ENCODE measurements at regions not wholly inside any gene's neighbourhood (a gene's known extent, or its start where the extent isn't known, plus 50 kb on each side); places are given as distances from the start of the nearest gene placed in this dataset.
"Not testable (repeated sequence)": the region's sequence is repeated elsewhere in the genome, so short reads cannot be mapped to it uniquely, and the experiment has no call there.

GRCh38 chr5:99404764-99405302, 476.0 kb upstream of the CHD1 start:
- TF ChIP-seq, protein P1, sequence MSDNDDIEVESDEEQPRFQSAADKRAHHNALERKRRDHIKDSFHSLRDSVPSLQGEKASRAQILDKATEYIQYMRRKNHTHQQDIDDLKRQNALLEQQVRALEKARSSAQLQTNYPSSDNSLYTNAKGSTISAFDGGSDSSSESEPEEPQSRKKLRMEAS (IDR thresholded peaks at IDR 0.05) = not testable (repeated sequence)
- TF ChIP-seq KDM1A (IDR thresholded peaks at IDR 0.05; ENCODE audit: borderline replicate concordance, low read length); TBP (IDR thresholded peaks at IDR 0.05; ENCODE audit: low read depth, low read length); RAD21 (IDR thresholded peaks at IDR 0.05 in 1 of 2, conservative IDR thresholded peaks at IDR 0.05 in 1 of 2; ENCODE audit: low read depth in 2 of 2, low read length in 2 of 2); POU5F1 (IDR thresholded peaks at IDR 0.05; ENCODE audit: low read depth, low read length); SIN3A (conservative IDR thresholded peaks at IDR 0.05 in 1 of 2, IDR thresholded peaks at IDR 0.05 in 1 of 2; ENCODE audit: low read depth in 1 of 2, low read length in 2 of 2); CHD2 (IDR thresholded peaks at IDR 0.05; ENCODE audit: low read length); RFX5 (IDR thresholded peaks at IDR 0.05; ENCODE audit: borderline replicate concordance, low read depth, low read length); CTCF (IDR thresholded peaks at IDR 0.05; ENCODE audit: control extremely low read depth in 1 of 3, insufficient read depth in 1 of 3, low read depth in 1 of 3, low read length in 3 of 3): not testable (repeated sequence)

All from H1 (cell line).